ENCODE measurements at regions not wholly inside any gene's neighbourhood (a gene's known extent, or its start where the extent isn't known, plus 50 kb on each side); places are given as distances from the start of the nearest gene placed in this dataset.

GRCh38 chr15:39114690-39115378, 466.0 kb upstream of the THBS1 start:
- no peaks in the 10 kb centered on the region for H3K27me3 ChIP-seq (ENCODE audit: insufficient read depth, low read depth, low read length)
- TF ChIP-seq SMC3 (conservative IDR thresholded peaks at IDR 0.05; ENCODE audit: poor library complexity) (no peak), RAD21 (conservative IDR thresholded peaks at IDR 0.05) (no peak), MXI1 (conservative IDR thresholded peaks at IDR 0.05; ENCODE audit: poor library complexity, severe bottlenecking) (no peak), POLR2AphosphoS5 (IDR thresholded peaks at IDR 0.05) (no peak), EZH2 (IDR thresholded peaks at IDR 0.05; ENCODE audit: borderline replicate concordance, insufficient read depth, low read length, poor library complexity, severe bottlenecking) (no peak), TAF1 (IDR thresholded peaks at IDR 0.05; ENCODE audit: low read depth) (no peak), EP300 (conservative IDR thresholded peaks at IDR 0.05; ENCODE audit: poor library complexity, severe bottlenecking) (no peak)
- TF ChIP-seq, protein P1, sequence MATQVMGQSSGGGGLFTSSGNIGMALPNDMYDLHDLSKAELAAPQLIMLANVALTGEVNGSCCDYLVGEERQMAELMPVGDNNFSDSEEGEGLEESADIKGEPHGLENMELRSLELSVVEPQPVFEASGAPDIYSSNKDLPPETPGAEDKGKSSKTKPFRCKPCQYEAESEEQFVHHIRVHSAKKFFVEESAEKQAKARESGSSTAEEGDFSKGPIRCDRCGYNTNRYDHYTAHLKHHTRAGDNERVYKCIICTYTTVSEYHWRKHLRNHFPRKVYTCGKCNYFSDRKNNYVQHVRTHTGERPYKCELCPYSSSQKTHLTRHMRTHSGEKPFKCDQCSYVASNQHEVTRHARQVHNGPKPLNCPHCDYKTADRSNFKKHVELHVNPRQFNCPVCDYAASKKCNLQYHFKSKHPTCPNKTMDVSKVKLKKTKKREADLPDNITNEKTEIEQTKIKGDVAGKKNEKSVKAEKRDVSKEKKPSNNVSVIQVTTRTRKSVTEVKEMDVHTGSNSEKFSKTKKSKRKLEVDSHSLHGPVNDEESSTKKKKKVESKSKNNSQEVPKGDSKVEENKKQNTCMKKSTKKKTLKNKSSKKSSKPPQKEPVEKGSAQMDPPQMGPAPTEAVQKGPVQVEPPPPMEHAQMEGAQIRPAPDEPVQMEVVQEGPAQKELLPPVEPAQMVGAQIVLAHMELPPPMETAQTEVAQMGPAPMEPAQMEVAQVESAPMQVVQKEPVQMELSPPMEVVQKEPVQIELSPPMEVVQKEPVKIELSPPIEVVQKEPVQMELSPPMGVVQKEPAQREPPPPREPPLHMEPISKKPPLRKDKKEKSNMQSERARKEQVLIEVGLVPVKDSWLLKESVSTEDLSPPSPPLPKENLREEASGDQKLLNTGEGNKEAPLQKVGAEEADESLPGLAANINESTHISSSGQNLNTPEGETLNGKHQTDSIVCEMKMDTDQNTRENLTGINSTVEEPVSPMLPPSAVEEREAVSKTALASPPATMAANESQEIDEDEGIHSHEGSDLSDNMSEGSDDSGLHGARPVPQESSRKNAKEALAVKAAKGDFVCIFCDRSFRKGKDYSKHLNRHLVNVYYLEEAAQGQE (IDR thresholded peaks at IDR 0.05; ENCODE audit: borderline replicate concordance): no peak
- TF ChIP-seq, protein P2, sequence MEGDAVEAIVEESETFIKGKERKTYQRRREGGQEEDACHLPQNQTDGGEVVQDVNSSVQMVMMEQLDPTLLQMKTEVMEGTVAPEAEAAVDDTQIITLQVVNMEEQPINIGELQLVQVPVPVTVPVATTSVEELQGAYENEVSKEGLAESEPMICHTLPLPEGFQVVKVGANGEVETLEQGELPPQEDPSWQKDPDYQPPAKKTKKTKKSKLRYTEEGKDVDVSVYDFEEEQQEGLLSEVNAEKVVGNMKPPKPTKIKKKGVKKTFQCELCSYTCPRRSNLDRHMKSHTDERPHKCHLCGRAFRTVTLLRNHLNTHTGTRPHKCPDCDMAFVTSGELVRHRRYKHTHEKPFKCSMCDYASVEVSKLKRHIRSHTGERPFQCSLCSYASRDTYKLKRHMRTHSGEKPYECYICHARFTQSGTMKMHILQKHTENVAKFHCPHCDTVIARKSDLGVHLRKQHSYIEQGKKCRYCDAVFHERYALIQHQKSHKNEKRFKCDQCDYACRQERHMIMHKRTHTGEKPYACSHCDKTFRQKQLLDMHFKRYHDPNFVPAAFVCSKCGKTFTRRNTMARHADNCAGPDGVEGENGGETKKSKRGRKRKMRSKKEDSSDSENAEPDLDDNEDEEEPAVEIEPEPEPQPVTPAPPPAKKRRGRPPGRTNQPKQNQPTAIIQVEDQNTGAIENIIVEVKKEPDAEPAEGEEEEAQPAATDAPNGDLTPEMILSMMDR (IDR thresholded peaks at IDR 0.05; ENCODE audit: poor library complexity, severe bottlenecking): no peak
- H3K27ac ChIP-seq (ENCODE audit: low read length): no peak overlapping the region
- no peaks in the 10 kb centered on the region for H3K9me3 ChIP-seq (ENCODE audit: low read length)
- no peak overlapping the region for H2AFZ ChIP-seq (ENCODE audit: low read depth, low read length)
- no peak overlapping the region for H3K4me2 ChIP-seq (ENCODE audit: low read length)
- no peaks in the 10 kb centered on the region for H3K36me3 ChIP-seq (ENCODE audit: insufficient read depth, low read length)
- H3K9me2 ChIP-seq (ENCODE audit: insufficient read depth, low read length): no peaks in the 10 kb centered on the region
- H4K20me1 ChIP-seq (ENCODE audit: insufficient read depth): no peaks in the 10 kb centered on the region
- H3K4me3 ChIP-seq (ENCODE audit: low read length): no peak overlapping the region
- no peak overlapping the region for H3K9ac ChIP-seq (ENCODE audit: low read length)
- no peaks in the 10 kb centered on the region for H3F3A ChIP-seq (ENCODE audit: insufficient read depth, low read length, poor library complexity, severe bottlenecking)
- no peaks in the 10 kb centered on the region for H3K79me2 ChIP-seq (replicated peaks; ENCODE audit: insufficient read depth, low read length)

- Histone ChIP-seq H3K4me3 (ENCODE audit: low read length) (no peak overlapping the region), H3K36me3 (ENCODE audit: insufficient read depth, low read length) (no peaks in the 10 kb centered on the region), H3F3A (ENCODE audit: insufficient read depth, low read length, poor library complexity, severe bottlenecking) (no peaks in the 10 kb centered on the region), H3K9me2 (ENCODE audit: insufficient read depth, low read length) (no peaks in the 10 kb centered on the region), H4K20me1 (ENCODE audit: insufficient read depth) (no peaks in the 10 kb centered on the region), H2AFZ (ENCODE audit: low read depth, low read length) (no peak overlapping the region), H3K27me3 (ENCODE audit: insufficient read depth, low read depth, low read length) (no peaks in the 10 kb centered on the region), H3K9me3 (ENCODE audit: low read length) (no peaks in the 10 kb centered on the region), H3K79me2 (replicated peaks; ENCODE audit: insufficient read depth, low read length) (no peaks in the 10 kb centered on the region), H3K4me2 (ENCODE audit: low read length) (no peak overlapping the region), H3K9ac (ENCODE audit: low read length) (no peak overlapping the region), H3K27ac (ENCODE audit: low read length) (no peak overlapping the region)
- TF ChIP-seq RAD21 (conservative IDR thresholded peaks at IDR 0.05) (no peak), POLR2AphosphoS5 (IDR thresholded peaks at IDR 0.05) (no peak), SMC3 (conservative IDR thresholded peaks at IDR 0.05; ENCODE audit: poor library complexity) (no peak), EZH2 (IDR thresholded peaks at IDR 0.05; ENCODE audit: borderline replicate concordance, insufficient read depth, low read length, poor library complexity, severe bottlenecking) (no peak)
- TF ChIP-seq, protein P1 (IDR thresholded peaks at IDR 0.05; ENCODE audit: borderline replicate concordance): no peak
- TF ChIP-seq, protein P2 (IDR thresholded peaks at IDR 0.05; ENCODE audit: poor library complexity, severe bottlenecking): no peak
Observed at GRCh38 chr15:39115379-39116057, 465.4 kb upstream of the THBS1 start.
